HCT116 (cell line): ENCODE measurements at regions not wholly inside any gene's neighbourhood (a gene's known extent, or its start where the extent isn't known, plus 50 kb on each side); places are given as distances from the start of the nearest gene placed in this dataset.

Experiments used
- ATAC-seq: fragments of 200-7000 bp; cut with Tn5 transposase; 2 replicates; pipeline ENCODE4 v1.9.1; 2020; ENCODE audit warnings: mild to moderate bottlenecking, moderate library complexity
- BruUV-seq: library from RNA; stranded (reverse); fragments of 400-500 nt; replicated peaks from 2 replicates; lab custom pipeline; 2021; lab: Mats Ljungman, UMichigan
- CTCF ChIA-PET: fragments of 300-600 bp; sonication (Branson Sonifier 250); formaldehyde crosslinking; loops from one replicate; lab custom pipeline; 2021; ENCODE audit warnings: antibody characterized with exemption; lab: Charles Lee
- POLR2A ChIA-PET: fragments of 300-600, 350-600 bp; sonication (Branson Sonifier 250); formaldehyde crosslinking; loops from one replicate; lab custom pipeline; 2021; ENCODE audit warnings: antibody characterized with exemption; lab: Charles Lee
- RAD21 ChIA-PET, 2 experiments: fragments of 300-600 bp; sonication (Branson Sonifier 250); formaldehyde crosslinking; loops; one replicate each; lab custom pipeline; 2023; ENCODE audit warnings: low total read pairs in 2 of 2; ENCODE audit not compliant: uncharacterized antibody in 2 of 2, unreplicated experiment in 2 of 2, low non-redundant PET in 1 of 2; lab: Charles Lee
- DNase-seq: peaks from one replicate; pipeline ENCODE4 v3.0.0-alpha.2; 2010; ENCODE audit warnings: low read depth, low spot score
- H2AFZ ChIP-seq: fragments of 200-600 bp; shearing (Covaris generic), sonication (generic); 2 replicates; pipeline ENCODE4 v1.6.1; 2017; ENCODE audit warnings: low read depth, mixed run types, mixed read lengths, antibody characterized with exemption, low read length; ENCODE audit not compliant: poor library complexity, severe bottlenecking
- H3K27ac ChIP-seq: 2 replicates; pipeline ENCODE4 v1.5.1; 2012; ENCODE audit warnings: low read depth, low read length
- H3K27me3 ChIP-seq: fragments of 200-600 bp; sonication (generic); 2 replicates; pipeline ENCODE4 v1.6.1; 2016; ENCODE audit warnings: mixed run types, low read length, mixed read lengths; ENCODE audit not compliant: insufficient read depth
- H3K36me3 ChIP-seq, 2 experiments: fragments of 200-500 bp in 1 of 2; fragments of 200-600 bp in 1 of 2; sonication (Bioruptor generic) in 1 of 2; sonication (generic) in 1 of 2; 2 replicates each; pipeline versions ENCODE4 v1.5.1 to v1.6.1; 2014 to 2016; ENCODE audit warnings: low read length in 2 of 2, inconsistent platforms in 1 of 2, mixed read lengths in 1 of 2, mixed run types in 1 of 2; ENCODE audit not compliant: insufficient read depth in 2 of 2, control insufficient read depth in 1 of 2
- H3K4me1 ChIP-seq, 2 experiments: fragments of 200-600 bp in 1 of 2; sonication (generic) in 1 of 2; 2 replicates each; pipeline versions ENCODE4 v1.5.1 to v1.6.1; 2012 to 2017; ENCODE audit warnings: low read length in 2 of 2, inconsistent platforms in 1 of 2, mild to moderate bottlenecking in 1 of 2, mixed read lengths in 1 of 2, mixed run types in 1 of 2, moderate library complexity in 1 of 2; ENCODE audit not compliant: insufficient read depth in 2 of 2, control insufficient read depth in 1 of 2
- H3K4me2 ChIP-seq: fragments of 200-600 bp; sonication (generic); 2 replicates; pipeline ENCODE4 v1.6.1; 2017; ENCODE audit warnings: mixed run types, low read length, mixed read lengths
- H3K4me3 ChIP-seq, 2 experiments: fragments of 200-600 bp in 1 of 2; sonication (generic) in 1 of 2; replicated peaks in 1 of 2; 2 replicates each; pipeline ENCODE4 v1.5.1; 2011 to 2016; ENCODE audit warnings: low read length in 2 of 2, control low read depth in 1 of 2, low read depth in 1 of 2, mild to moderate bottlenecking in 1 of 2, mixed read lengths in 1 of 2, mixed run types in 1 of 2
- H3K79me2 ChIP-seq: fragments of 200-600 bp; sonication (generic); 2 replicates; pipeline ENCODE4 v1.6.1; 2017; ENCODE audit warnings: mild to moderate bottlenecking, mixed run types, low read length, moderate library complexity, mixed read lengths; ENCODE audit not compliant: insufficient read depth
- H3K9ac ChIP-seq: fragments of 200-600 bp; sonication (generic); 2 replicates; pipeline ENCODE4 v1.6.1; 2016; ENCODE audit warnings: low read length, mixed read lengths
- H3K9me2 ChIP-seq: fragments of 200-600 bp; sonication (generic), shearing (Covaris generic); 2 replicates; pipeline ENCODE4 v1.6.1; 2017; ENCODE audit warnings: mixed run types, mild to moderate bottlenecking, moderate library complexity; ENCODE audit not compliant: insufficient read depth
- H3K9me3 ChIP-seq, 2 experiments: fragments of 200-500 bp in 1 of 2; fragments of 200-600 bp in 1 of 2; sonication (Bioruptor generic) in 1 of 2; sonication (generic) in 1 of 2; 2 replicates each; pipeline ENCODE4 v1.6.1; 2014 to 2017; ENCODE audit warnings: low read length in 2 of 2, mixed read lengths in 2 of 2, inconsistent platforms in 1 of 2, low read depth in 1 of 2, mild to moderate bottlenecking in 1 of 2, mixed run types in 1 of 2, moderate library complexity in 1 of 2; ENCODE audit not compliant: control insufficient read depth in 1 of 2, insufficient read depth in 1 of 2
- H4K20me1 ChIP-seq: fragments of 200-600 bp; sonication (generic), shearing (Covaris generic); 2 replicates; pipeline ENCODE4 v1.6.1; 2017; ENCODE audit warnings: mixed run types, mild to moderate bottlenecking, moderate library complexity; ENCODE audit not compliant: insufficient read depth
- CBX3 ChIP-seq: IDR thresholded peaks from 2 replicates; pipeline ENCODE4 v1.6.1; 2012; ENCODE audit warnings: low read depth
- EGR1 ChIP-seq: IDR thresholded peaks from 2 replicates; pipeline ENCODE4 v1.6.1; 2012; ENCODE audit warnings: low read depth
- EZH2 ChIP-seq: fragments of 200-600 bp; sonication (generic); IDR thresholded peaks from 2 replicates; pipeline ENCODE4 v1.6.1; 2017; ENCODE audit warnings: antibody characterized with exemption, mixed run types
- POLR2A ChIP-seq: IDR thresholded peaks from 2 replicates; pipeline ENCODE4 v1.7.0; 2011; ENCODE audit warnings: borderline replicate concordance; ENCODE audit not compliant: insufficient read depth, insufficient read length; ENCODE audit errors: extremely low read depth
- RAD21 ChIP-seq: IDR thresholded peaks from 2 replicates; pipeline ENCODE4 v1.6.1; 2012; ENCODE audit warnings: low read depth, mild to moderate bottlenecking
- SIN3A ChIP-seq: IDR thresholded peaks from 2 replicates; pipeline ENCODE4 v1.6.1; 2012; ENCODE audit warnings: low read depth
- intact Hi-C: fragments of 100-400 bp; cut with micrococcal nuclease; formaldehyde crosslinking; loops from 2 replicates; pipeline ENCODE4 v1.10.0; 2022
- TF ChIP-seq, protein P1 (sequence below), 3 experiments: fragments of 200-600 bp in 1 of 3; sonication (generic) in 1 of 3; IDR thresholded peaks in 2 of 3; conservative IDR thresholded peaks in 1 of 3; 2 replicates each; pipeline ENCODE4 v1.5.1; 2012 to 2017; ENCODE audit warnings: low read depth in 2 of 3, low read length in 2 of 3, antibody characterized with exemption in 1 of 3, borderline replicate concordance in 1 of 3, control low read depth in 1 of 3, mild to moderate bottlenecking in 1 of 3, mixed read lengths in 1 of 3, mixed run types in 1 of 3, moderate library complexity in 1 of 3; ENCODE audit not compliant: insufficient read depth in 1 of 3

GRCh38 chr9:7570107-7570720, 229.4 kb downstream of the DMAC1 start:
- DNase-seq (peak; percentile 44), ATAC-seq (peak; percentile 80)
- ChIA-PET RAD21 (no interaction called here), CTCF (interaction anchor here (0.5 to 1.3 kb wide), 2 partner anchors 168 to 246 kb away, joined by 3 read pairs; no protein-coding TSS in a partner anchor), POLR2A (no interaction called here)
- Histone ChIP-seq H3K36me3 (no peaks in the 10 kb centered on the region), H3K9me2 (no peaks in the 10 kb centered on the region), H4K20me1 (no peaks in the 10 kb centered on the region), H3K4me3 (no peak overlapping the region), H3K27ac (no peak overlapping the region), H3K4me1 (no peaks in the 10 kb centered on the region), H3K27me3 (no peaks in the 10 kb centered on the region), H3K79me2 (no peaks in the 10 kb centered on the region), H3K4me2 (no peak overlapping the region), H2AFZ (no peak overlapping the region), H3K9me3 (no peaks in the 10 kb centered on the region), H3K9ac (no peak overlapping the region)
- peak; percentile 63 for TF ChIP-seq RAD21
- no peak for TF ChIP-seq EGR1
- TF ChIP-seq, protein P1, sequence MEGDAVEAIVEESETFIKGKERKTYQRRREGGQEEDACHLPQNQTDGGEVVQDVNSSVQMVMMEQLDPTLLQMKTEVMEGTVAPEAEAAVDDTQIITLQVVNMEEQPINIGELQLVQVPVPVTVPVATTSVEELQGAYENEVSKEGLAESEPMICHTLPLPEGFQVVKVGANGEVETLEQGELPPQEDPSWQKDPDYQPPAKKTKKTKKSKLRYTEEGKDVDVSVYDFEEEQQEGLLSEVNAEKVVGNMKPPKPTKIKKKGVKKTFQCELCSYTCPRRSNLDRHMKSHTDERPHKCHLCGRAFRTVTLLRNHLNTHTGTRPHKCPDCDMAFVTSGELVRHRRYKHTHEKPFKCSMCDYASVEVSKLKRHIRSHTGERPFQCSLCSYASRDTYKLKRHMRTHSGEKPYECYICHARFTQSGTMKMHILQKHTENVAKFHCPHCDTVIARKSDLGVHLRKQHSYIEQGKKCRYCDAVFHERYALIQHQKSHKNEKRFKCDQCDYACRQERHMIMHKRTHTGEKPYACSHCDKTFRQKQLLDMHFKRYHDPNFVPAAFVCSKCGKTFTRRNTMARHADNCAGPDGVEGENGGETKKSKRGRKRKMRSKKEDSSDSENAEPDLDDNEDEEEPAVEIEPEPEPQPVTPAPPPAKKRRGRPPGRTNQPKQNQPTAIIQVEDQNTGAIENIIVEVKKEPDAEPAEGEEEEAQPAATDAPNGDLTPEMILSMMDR (IDR thresholded peaks at IDR 0.05 in 2 of 3, conservative IDR thresholded peaks at IDR 0.05 in 1 of 3; ENCODE audit: borderline replicate concordance in 1 of 3, insufficient read depth in 1 of 3, low read depth in 2 of 3, low read length in 2 of 3): peak; percentile 21 to 87 (median 86); a peak in 5 of 6 replicates
- TF ChIP-seq EZH2: no peak
- TF ChIP-seq POLR2A: no peak
- no peak for TF ChIP-seq SIN3A
- BruUV-seq: no TSS peak
- intact Hi-C loops: no loop called here

- RAD21 ChIA-PET: no interaction called here
- Histone ChIP-seq H3K79me2 (no peaks in the 10 kb centered on the region), H3K4me2 (no peak overlapping the region), H3K4me1 (no peaks in the 10 kb centered on the region), H3K9ac (no peak overlapping the region), H3K27ac (no peak overlapping the region), H4K20me1 (no peaks in the 10 kb centered on the region), H2AFZ (no peak overlapping the region), H3K4me3 (no peak overlapping the region), H3K27me3 (no peaks in the 10 kb centered on the region), H3K9me3 (no peaks in the 10 kb centered on the region), H3K9me2 (no peaks in the 10 kb centered on the region), H3K36me3 (no peaks in the 10 kb centered on the region)
- POLR2A ChIA-PET: no interaction called here
- CTCF ChIA-PET: no interaction called here
- no TSS peak for BruUV-seq
- intact Hi-C loops: no loop called here
- ATAC-seq: no peak
- no peak for DNase-seq
- no peak for TF ChIP-seq CBX3
Measured at GRCh38 chr9:7567687-7568086, 231.9 kb downstream of the DMAC1 start.
